Left ventricle myocardium inferior (tissue), 1 donor: ENCODE measurements at regions not wholly inside any gene's neighbourhood (a gene's known extent, or its start where the extent isn't known, plus 50 kb on each side); places are given as distances from the start of the nearest gene placed in this dataset.

Source experiments
- DNase-seq: peaks from one replicate; pipeline ENCODE4 v3.0.0-alpha.2; 2020
- H3K27ac ChIP-seq: fragments of 200-600 bp; replicated peaks from 2 replicates; pipeline ENCODE4 v1.8.0; 2021
- H3K27me3 ChIP-seq: fragments of 200-600 bp; 2 replicates; pipeline ENCODE4 v1.8.0; 2021; ENCODE audit warnings: low read depth
- H3K36me3 ChIP-seq: fragments of 200-600 bp; 2 replicates; pipeline ENCODE4 v1.8.0; 2021
- H3K4me1 ChIP-seq: fragments of 200-600 bp; 2 replicates; pipeline ENCODE4 v1.8.0; 2021
- H3K4me3 ChIP-seq: fragments of 200-600 bp; 2 replicates; pipeline ENCODE4 v1.8.0; 2021; ENCODE audit warnings: mild to moderate bottlenecking, moderate library complexity
- H3K9me3 ChIP-seq: fragments of 200-600 bp; replicated peaks from 2 replicates; pipeline ENCODE4 v1.8.0; 2021
- CTCF ChIP-seq: fragments of 200-600 bp; IDR thresholded peaks from 2 replicates; pipeline ENCODE4 v1.8.0; 2021; ENCODE audit warnings: antibody characterized with exemption, mild to moderate bottlenecking, borderline replicate concordance
- intact Hi-C: fragments of 100-400 bp; cut with micrococcal nuclease; formaldehyde crosslinking; loops from one replicate; pipeline ENCODE4 v1.11.0; 2022
- donor health status: DM: no; HTN: yes; CAD: no; lungs with severe emphysema.

- Histone ChIP-seq H3K4me1 (no peaks in the 10 kb centered on the region), H3K36me3 (no peaks in the 10 kb centered on the region), H3K27ac (no peak overlapping the region), H3K4me3 (no peak overlapping the region), H3K27me3 (peaks cover 6% of the 10 kb centered on the region), H3K9me3 (peaks cover 9% of the 10 kb centered on the region)
- intact Hi-C loops: no loop called here
- no peak for TF ChIP-seq CTCF
- DNase-seq: no peak
Measured at GRCh38 chr6:17004269-17004668, 97.6 kb upstream of the STMND1 start.

GRCh38 chr6:17002123-17002522 lies 99.7 kb upstream of the STMND1 start:
- H3K4me3 ChIP-seq: no peak overlapping the region
- TF ChIP-seq CTCF: no peak
- intact Hi-C loops: no loop called here
- H3K4me1 ChIP-seq: no peaks in the 10 kb centered on the region
- H3K9me3 ChIP-seq: no peaks in the 10 kb centered on the region
- H3K36me3 ChIP-seq: no peaks in the 10 kb centered on the region
- H3K27me3 ChIP-seq: peaks cover 6% of the 10 kb centered on the region
- DNase-seq: no peak
- no peak overlapping the region for H3K27ac ChIP-seq

GRCh38 chr6:17001188-17001587 lies 100.7 kb upstream of the STMND1 start:
- no peaks in the 10 kb centered on the region for H3K9me3 ChIP-seq
- H3K27me3 ChIP-seq: peaks cover 6% of the 10 kb centered on the region
- no peak for TF ChIP-seq CTCF
- no peak for DNase-seq
- no peaks in the 10 kb centered on the region for H3K36me3 ChIP-seq
- no peak overlapping the region for H3K27ac ChIP-seq
- intact Hi-C loops: no loop called here
- no peak overlapping the region for H3K4me3 ChIP-seq
- H3K4me1 ChIP-seq: no peaks in the 10 kb centered on the region

- no peak for TF ChIP-seq CTCF
- Histone ChIP-seq H3K27me3 (no peaks in the 10 kb centered on the region), H3K4me1 (no peaks in the 10 kb centered on the region), H3K36me3 (no peaks in the 10 kb centered on the region), H3K9me3 (no peaks in the 10 kb centered on the region), H3K27ac (no peak overlapping the region), H3K4me3 (no peak overlapping the region)
- no peak for DNase-seq
- intact Hi-C loops: no loop called here
Measured at GRCh38 chr6:16999491-17000436, 102.1 kb upstream of the STMND1 start.

GRCh38 chr6:16998461-16998860 lies 103.4 kb upstream of the STMND1 start:
- TF ChIP-seq CTCF: no peak
- DNase-seq: no peak
- Histone ChIP-seq H3K27me3 (no peaks in the 10 kb centered on the region), H3K36me3 (no peaks in the 10 kb centered on the region), H3K27ac (no peak overlapping the region), H3K9me3 (no peaks in the 10 kb centered on the region), H3K4me1 (no peaks in the 10 kb centered on the region), H3K4me3 (no peak overlapping the region)
- intact Hi-C loops: no loop called here
